ENCODE measurements at regions not wholly inside any gene's neighbourhood (a gene's known extent, or its start where the extent isn't known, plus 50 kb on each side); places are given as distances from the start of the nearest gene placed in this dataset.
"Not testable (repeated sequence)": the region's sequence is repeated elsewhere in the genome, so short reads cannot be mapped to it uniquely, and the experiment has no call there.

- intact Hi-C loops (cut with DNase I), result no loop called here
- DNase-seq, result no peak
These were observed 847.9 kb upstream of the ANO3 start for GRCh38 chr11:25483915-25484635.

- no peak for DNase-seq
- intact Hi-C loops (cut with DNase I), result no loop called here
These were observed 846.6 kb upstream of the ANO3 start for GRCh38 chr11:25485315-25485714.

- DNase-seq; intact Hi-C loops (cut with DNase I): not testable (repeated sequence)
These were observed 845.6 kb upstream of the ANO3 start for GRCh38 chr11:25486338-25486737.

GRCh38 chr11:25488176-25488575, 843.8 kb upstream of the ANO3 start:
- DNase-seq; intact Hi-C loops (cut with DNase I): not testable (repeated sequence)

- intact Hi-C loops (cut with DNase I); DNase-seq: not testable (repeated sequence)
These were observed 830.5 kb upstream of the ANO3 start for GRCh38 chr11:25501426-25501825.

GRCh38 chr11:25515576-25515975, 816.4 kb upstream of the ANO3 start:
- intact Hi-C loops (cut with DNase I), result no loop called here
- DNase-seq, result no peak

GRCh38 chr11:25520459-25520858, 811.5 kb upstream of the ANO3 start:
- no peak for DNase-seq
- intact Hi-C loops (cut with DNase I), result no loop called here

- intact Hi-C loops (cut with DNase I), result no loop called here
- no peak for DNase-seq
These were observed 804.1 kb upstream of the ANO3 start for GRCh38 chr11:25527841-25528240.

GRCh38 chr11:25529572-25529971, 802.4 kb upstream of the ANO3 start:
- intact Hi-C loops (cut with DNase I), result no loop called here
- DNase-seq, result no peak

GRCh38 chr11:25535467-25536272, 796.3 kb upstream of the ANO3 start:
- intact Hi-C loops (cut with DNase I), result no loop called here
- DNase-seq, result no peak

GRCh38 chr11:25536289-25536688, 795.6 kb upstream of the ANO3 start:
- intact Hi-C loops (cut with DNase I), result no loop called here
- no peak for DNase-seq

GRCh38 chr11:25537393-25537792, 794.5 kb upstream of the ANO3 start:
- intact Hi-C loops (cut with DNase I), result no loop called here
- no peak for DNase-seq

- DNase-seq, result no peak
- intact Hi-C loops (cut with DNase I), result no loop called here
These were observed 784.6 kb upstream of the ANO3 start for GRCh38 chr11:25547292-25547691.

GRCh38 chr11:25562417-25562816, 769.5 kb upstream of the ANO3 start:
- intact Hi-C loops (cut with DNase I), result no loop called here
- no peak for DNase-seq

GRCh38 chr11:25565846-25566245, 766.1 kb upstream of the ANO3 start:
- no peak for DNase-seq
- intact Hi-C loops (cut with DNase I), result no loop called here

GRCh38 chr11:25566298-25567200, 765.4 kb upstream of the ANO3 start:
- no peak for DNase-seq
- intact Hi-C loops (cut with DNase I), result no loop called here

- intact Hi-C loops (cut with DNase I), result no loop called here
- DNase-seq, result no peak
These were observed 755.6 kb upstream of the ANO3 start for GRCh38 chr11:25576320-25576719.

GRCh38 chr11:25579554-25579953, 752.4 kb upstream of the ANO3 start:
- intact Hi-C loops (cut with DNase I); DNase-seq: not testable (repeated sequence)

GRCh38 chr11:25583596-25583995, 748.3 kb upstream of the ANO3 start:
- intact Hi-C loops (cut with DNase I), result no loop called here
- no peak for DNase-seq

GRCh38 chr11:25587496-25587895, 744.4 kb upstream of the ANO3 start:
- intact Hi-C loops (cut with DNase I), result no loop called here
- DNase-seq, result no peak
